Mesothelial cell of epicardium (in vitro differentiated cells): ENCODE measurements at regions not wholly inside any gene's neighbourhood (a gene's known extent, or its start where the extent isn't known, plus 50 kb on each side); places are given as distances from the start of the nearest gene placed in this dataset.

Experiments used
- DNase-seq, 2 experiments: peaks; one replicate each; pipeline ENCODE4 v3.0.0; 2021; ENCODE audit warnings: low spot score in 2 of 2; ENCODE audit not compliant: unreplicated experiment in 2 of 2
- H3K27ac Mint-ChIP-seq: 2 replicates; pipeline ENCODE4 v1.8.0; 2021; ENCODE audit warnings: mixed read lengths
- H3K27me3 Mint-ChIP-seq: 2 replicates; pipeline ENCODE4 v1.8.0; 2021; ENCODE audit warnings: low read depth, mixed read lengths
- H3K36me3 Mint-ChIP-seq: 2 replicates; pipeline ENCODE4 v1.8.0; 2021; ENCODE audit warnings: mixed read lengths
- H3K4me1 Mint-ChIP-seq: 2 replicates; pipeline ENCODE4 v1.8.0; 2021; ENCODE audit warnings: mixed read lengths
- H3K4me3 Mint-ChIP-seq: 2 replicates; pipeline ENCODE4 v1.8.0; 2021; ENCODE audit warnings: mild to moderate bottlenecking, moderate library complexity, mixed read lengths
- H3K9me3 Mint-ChIP-seq: 2 replicates; pipeline ENCODE4 v1.8.0; 2021; ENCODE audit warnings: mixed read lengths
- CTCF ChIP-seq: fragments of 200-600 bp; sonication (generic); IDR thresholded peaks from one replicate; pipeline ENCODE4 v1.5.0; 2021; ENCODE audit warnings: antibody characterized with exemption; ENCODE audit not compliant: unreplicated experiment

GRCh38 chr7:91551377-91552175 lies 287.3 kb downstream of the FZD1 start:
- Mint-ChIP-seq H3K4me1 (peaks cover 37% of the 10 kb centered on the region), H3K27ac (no peak overlapping the region), H3K9me3 (no peaks in the 10 kb centered on the region), H3K36me3 (no peaks in the 10 kb centered on the region), H3K4me3 (no peak overlapping the region), H3K27me3 (no peaks in the 10 kb centered on the region)
- no peak for DNase-seq
- no peak for TF ChIP-seq CTCF

- Mint-ChIP-seq H3K4me1 (peaks cover 56% of the 10 kb centered on the region), H3K36me3 (no peaks in the 10 kb centered on the region), H3K9me3 (no peaks in the 10 kb centered on the region), H3K27me3 (no peaks in the 10 kb centered on the region), H3K27ac (peak overlapping the region; percentile 32), H3K4me3 (no peak overlapping the region)
- no peak for TF ChIP-seq CTCF
- no peak for DNase-seq
Measured at GRCh38 chr7:91553410-91553895, 289.2 kb downstream of the FZD1 start.

GRCh38 chr7:91554883-91555282 lies 290.6 kb downstream of the FZD1 start:
- Mint-ChIP-seq H3K27me3 (no peaks in the 10 kb centered on the region), H3K36me3 (no peaks in the 10 kb centered on the region), H3K27ac (peak overlapping the region; percentile 78), H3K9me3 (no peaks in the 10 kb centered on the region), H3K4me3 (no peak overlapping the region), H3K4me1 (peaks cover 66% of the 10 kb centered on the region)
- no peak for TF ChIP-seq CTCF
- DNase-seq: no peak

- H3K4me3 Mint-ChIP-seq: no peak overlapping the region
- no peak for DNase-seq
- H3K4me1 Mint-ChIP-seq: peaks cover 61% of the 10 kb centered on the region
- no peak overlapping the region for H3K27ac Mint-ChIP-seq
- H3K27me3 Mint-ChIP-seq: no peaks in the 10 kb centered on the region
- TF ChIP-seq CTCF: no peak
- no peaks in the 10 kb centered on the region for H3K36me3 Mint-ChIP-seq
- H3K9me3 Mint-ChIP-seq: no peaks in the 10 kb centered on the region
Measured at GRCh38 chr7:91556239-91556638, 292.0 kb downstream of the FZD1 start.

GRCh38 chr7:91556956-91557650 lies 292.9 kb downstream of the FZD1 start:
- no peak for DNase-seq
- Mint-ChIP-seq H3K9me3 (no peaks in the 10 kb centered on the region), H3K36me3 (no peaks in the 10 kb centered on the region), H3K4me3 (no peak overlapping the region), H3K27ac (peak overlapping the region; percentile 91), H3K27me3 (no peaks in the 10 kb centered on the region), H3K4me1 (peaks cover 54% of the 10 kb centered on the region)
- no peak for TF ChIP-seq CTCF
